ENCODE measurements at regions not wholly inside any gene's neighbourhood (a gene's known extent, or its start where the extent isn't known, plus 50 kb on each side); places are given as distances from the start of the nearest gene placed in this dataset.
"Not testable (repeated sequence)": the region's sequence is repeated elsewhere in the genome, so short reads cannot be mapped to it uniquely, and the experiment has no call there.

DNA sequence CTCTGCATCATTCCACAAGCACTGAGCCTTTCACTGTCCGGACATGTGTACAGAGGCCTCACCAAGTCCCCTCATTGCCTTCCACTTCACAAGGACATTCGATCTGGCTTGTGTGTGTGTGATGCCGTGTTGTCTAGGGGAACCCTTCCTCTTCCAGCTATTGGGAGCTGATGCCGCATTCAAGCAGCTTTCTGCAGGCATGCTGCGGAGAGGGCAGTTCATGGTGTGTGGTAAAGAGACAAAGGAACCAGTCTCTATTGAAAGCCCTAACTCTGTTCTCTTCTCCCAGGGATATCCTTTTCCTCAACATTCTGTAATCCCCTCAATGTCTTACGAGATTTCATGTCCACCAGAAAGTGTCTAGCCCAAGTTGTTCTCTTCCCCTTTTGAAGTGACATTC is 141.6 kb downstream of the ALOX5 start:
- DNase-seq (ENCODE audit: low read depth), result no peak
- TF ChIP-seq CTCF (IDR thresholded peaks at IDR 0.05; ENCODE audit: low read depth, low read length, missing control alignments), result no peak
- no peak overlapping the region for H3K4me3 ChIP-seq (ENCODE audit: low read depth, low read length)

DNA sequence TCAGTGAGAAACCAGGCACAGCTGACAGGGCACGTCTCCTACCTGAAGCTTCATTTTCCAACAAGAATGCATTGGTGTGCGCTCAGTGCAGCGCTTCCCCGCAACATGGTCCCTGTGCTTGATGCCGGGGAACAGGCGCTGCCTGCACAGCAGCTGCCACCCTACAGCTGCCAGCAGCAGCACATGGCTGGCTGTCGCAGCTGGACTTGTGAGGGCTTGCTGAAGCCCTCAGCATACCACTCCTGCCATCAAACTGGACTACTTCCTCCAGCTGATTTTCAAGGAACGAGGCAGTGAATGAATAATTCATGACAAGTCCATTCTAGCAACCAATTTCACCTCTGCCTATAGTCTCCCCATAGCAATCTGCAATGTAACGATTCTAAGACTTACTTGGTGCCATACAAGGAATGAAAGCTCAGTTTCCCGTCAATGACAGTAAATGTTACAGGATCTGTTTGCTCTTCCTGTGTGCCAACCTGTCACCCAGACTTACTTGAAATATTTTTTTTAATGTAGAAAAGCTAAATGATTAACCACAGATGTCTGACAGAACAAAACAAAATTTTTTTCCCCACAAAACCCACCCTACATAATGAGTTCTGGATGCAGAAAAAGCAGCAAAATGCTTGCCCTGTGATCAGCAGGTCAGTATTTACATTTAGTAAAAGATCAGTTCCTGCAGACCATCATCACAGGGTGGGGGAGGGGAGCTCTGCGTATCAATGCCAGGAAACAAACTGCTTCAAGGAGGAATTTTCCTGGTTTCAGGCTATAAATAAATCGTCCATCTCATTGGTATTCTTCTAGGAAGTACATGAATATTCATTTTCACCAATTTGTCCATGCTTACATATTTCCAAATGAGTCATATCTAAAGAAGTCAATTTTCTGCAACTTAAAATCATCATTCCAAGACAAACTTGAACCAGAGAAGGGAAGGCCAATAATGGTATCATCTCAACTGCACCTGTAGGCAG is 140.6 kb downstream of the ALOX5 start:
- no peak for TF ChIP-seq CTCF (IDR thresholded peaks at IDR 0.05; ENCODE audit: low read depth, low read length, missing control alignments)
- H3K4me3 ChIP-seq (ENCODE audit: low read depth, low read length), result no peak overlapping the region
- DNase-seq (ENCODE audit: low read depth), result no peak

DNA sequence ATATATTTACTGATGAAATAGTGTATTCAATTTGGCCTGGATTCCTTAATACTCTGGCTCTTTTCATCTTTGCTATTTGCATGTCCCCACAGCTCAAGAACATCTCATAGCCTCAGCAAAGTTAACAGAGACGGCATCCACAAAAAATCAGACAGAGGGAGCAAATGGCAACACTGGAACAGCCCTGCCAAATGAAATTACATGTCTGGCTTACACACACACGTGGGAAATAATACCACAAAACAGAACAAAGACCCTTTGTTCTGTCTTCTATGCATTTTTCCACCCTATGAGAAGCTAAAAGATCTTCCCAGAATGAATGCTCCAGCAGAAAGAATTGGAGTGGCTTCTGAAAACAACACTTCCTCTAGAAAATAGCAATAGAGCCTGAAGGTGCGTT is 139.5 kb downstream of the ALOX5 start:
- no peak overlapping the region for H3K4me3 ChIP-seq (ENCODE audit: low read depth, low read length)
- TF ChIP-seq CTCF (IDR thresholded peaks at IDR 0.05; ENCODE audit: low read depth, low read length, missing control alignments), result no peak
- no peak for DNase-seq (ENCODE audit: low read depth)

DNA sequence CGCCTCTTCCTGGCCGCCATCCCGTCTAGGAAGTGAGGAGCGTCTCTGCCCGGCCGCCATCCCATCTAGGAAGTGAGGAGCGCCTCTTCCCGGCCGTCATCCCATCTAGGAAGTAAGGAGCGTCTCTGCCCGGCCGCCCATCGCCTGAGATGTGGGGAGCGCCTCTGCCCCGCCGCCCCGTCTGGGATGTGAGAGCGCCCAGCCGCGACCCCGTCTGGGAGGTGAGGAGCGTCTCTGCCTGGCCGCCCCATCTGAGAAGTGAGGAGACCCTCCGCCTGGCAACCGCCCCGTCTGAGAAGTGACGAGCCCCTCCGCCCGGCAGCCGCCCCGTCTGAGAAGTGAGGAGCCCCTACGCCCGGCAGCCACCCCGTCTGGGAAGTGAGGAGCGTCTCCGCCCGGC is 137.9 kb downstream of the ALOX5 start:
- not testable (repeated sequence) for DNase-seq (ENCODE audit: low read depth); H3K4me3 ChIP-seq (ENCODE audit: low read depth, low read length)

GRCh38 chr10:45509491-45509890 is 135.5 kb downstream of the ALOX5 start:
- H3K4me3 ChIP-seq (ENCODE audit: low read depth, low read length), result no peak overlapping the region
- no peak for TF ChIP-seq CTCF (IDR thresholded peaks at IDR 0.05; ENCODE audit: low read depth, low read length, missing control alignments)
- DNase-seq (ENCODE audit: low read depth), result no peak

DNA sequence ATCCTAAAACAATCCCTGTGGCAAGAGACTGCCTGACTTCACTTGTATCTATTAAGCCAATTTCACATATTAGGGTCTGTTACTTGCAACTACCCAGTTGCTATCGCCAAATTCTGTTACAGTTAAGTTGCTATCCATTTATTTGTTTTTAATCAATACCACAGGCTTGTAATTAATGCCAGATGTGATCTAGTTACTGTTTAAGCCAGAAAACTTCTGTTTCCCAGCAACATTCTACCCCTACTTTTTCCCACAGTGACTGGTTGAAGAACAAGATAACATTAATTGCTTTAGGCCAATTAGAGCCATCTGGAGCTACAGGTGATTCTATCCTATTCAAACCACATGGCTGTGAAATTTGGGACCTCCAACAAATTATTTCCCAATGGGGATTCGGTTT is 131.3 kb downstream of the ALOX5 start:
- no peak for DNase-seq (ENCODE audit: low read depth)
- TF ChIP-seq CTCF (IDR thresholded peaks at IDR 0.05; ENCODE audit: low read depth, low read length, missing control alignments), result no peak
- H3K4me3 ChIP-seq (ENCODE audit: low read depth, low read length), result no peak overlapping the region

DNA sequence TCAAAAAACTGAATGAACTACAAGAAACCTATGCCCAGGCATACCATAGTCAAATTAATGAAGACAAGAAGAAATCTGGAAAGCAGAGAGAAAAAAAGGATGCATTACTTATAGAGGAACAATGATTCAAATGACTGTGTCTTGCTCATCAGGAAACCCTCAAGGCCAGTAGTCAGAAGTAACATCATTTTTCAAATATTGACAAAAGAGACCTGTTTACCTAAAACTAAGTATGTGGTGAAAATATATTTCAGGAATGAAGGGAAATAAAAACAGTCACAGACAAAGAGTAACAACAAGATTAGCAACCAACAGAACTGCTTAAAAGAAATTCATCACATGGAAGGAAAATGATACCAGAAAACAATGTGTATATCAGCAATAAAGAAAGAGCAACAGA is 128.4 kb downstream of the ALOX5 start:
- TF ChIP-seq CTCF (IDR thresholded peaks at IDR 0.05; ENCODE audit: low read depth, low read length, missing control alignments), result no peak

More for the DNA sequence above, 128.4 kb downstream of the ALOX5 start:
- H3K4me3 ChIP-seq (ENCODE audit: low read depth, low read length), result no peak overlapping the region
- DNase-seq (ENCODE audit: low read depth), result no peak

All from GM12864 (cell line).